Head of caudate nucleus (tissue), 42 donors: ENCODE measurements at regions not wholly inside any gene's neighbourhood (a gene's known extent, or its start where the extent isn't known, plus 50 kb on each side); places are given as distances from the start of the nearest gene placed in this dataset.
A peak's percentile ranks its signal among the peaks of the same experiment; 100 is the strongest.
"Not testable (repeated sequence)": the region's sequence is repeated elsewhere in the genome, so short reads cannot be mapped to it uniquely, and the experiment has no call there.

Source experiments
- DNase-seq, 42 donors: peaks; one replicate each; pipeline versions ENCODE4 v3.0.0 to v3.0.0-alpha.2; 2020 to 2021; ENCODE audit warnings: mixed read lengths in 7 of 42
- intact Hi-C: fragments of 100-400 bp; cut with DNase I; formaldehyde crosslinking; loops from one replicate; pipeline ENCODE4 v1.15.0; 2022

DNA sequence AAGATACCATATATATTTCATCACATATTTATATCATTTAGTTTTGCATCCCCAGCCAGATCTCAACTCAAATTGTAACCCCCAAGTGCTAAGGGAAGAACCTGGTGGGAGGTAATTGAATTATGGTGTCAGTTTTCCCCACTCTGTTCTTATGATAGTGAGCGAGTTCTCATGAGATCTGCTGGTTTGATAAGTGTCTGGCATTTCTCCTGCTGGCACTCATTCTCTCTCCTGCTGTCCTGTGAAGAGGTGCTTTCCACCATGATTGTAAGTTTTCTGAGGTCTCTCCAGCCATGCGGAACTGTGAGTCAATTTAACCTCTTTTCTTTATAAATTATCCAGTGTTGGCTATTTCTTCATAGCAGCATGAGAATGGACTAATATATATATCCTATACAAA, 462.5 kb upstream of the SLITRK5 start:
- DNase-seq: no peak
- intact Hi-C loops: no loop called here

- intact Hi-C loops: no loop called here
- no peak for DNase-seq
Observed at GRCh38 chr13:87234981-87235380, 436.2 kb upstream of the SLITRK5 start.

DNA sequence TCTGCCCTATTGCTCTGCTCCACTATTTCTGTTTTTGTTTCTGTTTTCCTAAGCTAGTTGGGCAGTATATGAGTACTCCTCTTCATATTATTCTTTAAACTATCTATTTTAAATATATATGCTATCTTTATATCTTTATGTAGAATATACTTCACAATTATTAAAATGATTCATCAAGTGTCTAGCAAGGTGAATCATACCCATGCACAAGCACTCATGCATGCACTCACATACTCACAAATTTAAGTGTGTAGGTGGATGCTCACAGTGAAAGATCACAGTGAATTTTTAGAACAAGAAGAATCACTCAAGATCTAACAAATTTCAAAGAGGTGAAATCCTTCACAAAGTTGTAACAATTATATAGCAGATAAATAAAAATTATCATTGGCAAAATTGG, 435.6 kb upstream of the SLITRK5 start:
- DNase-seq: peak in 3 of 42 donors; percentile 18 to 46 (median 43)
- intact Hi-C loops: no loop called here

DNA sequence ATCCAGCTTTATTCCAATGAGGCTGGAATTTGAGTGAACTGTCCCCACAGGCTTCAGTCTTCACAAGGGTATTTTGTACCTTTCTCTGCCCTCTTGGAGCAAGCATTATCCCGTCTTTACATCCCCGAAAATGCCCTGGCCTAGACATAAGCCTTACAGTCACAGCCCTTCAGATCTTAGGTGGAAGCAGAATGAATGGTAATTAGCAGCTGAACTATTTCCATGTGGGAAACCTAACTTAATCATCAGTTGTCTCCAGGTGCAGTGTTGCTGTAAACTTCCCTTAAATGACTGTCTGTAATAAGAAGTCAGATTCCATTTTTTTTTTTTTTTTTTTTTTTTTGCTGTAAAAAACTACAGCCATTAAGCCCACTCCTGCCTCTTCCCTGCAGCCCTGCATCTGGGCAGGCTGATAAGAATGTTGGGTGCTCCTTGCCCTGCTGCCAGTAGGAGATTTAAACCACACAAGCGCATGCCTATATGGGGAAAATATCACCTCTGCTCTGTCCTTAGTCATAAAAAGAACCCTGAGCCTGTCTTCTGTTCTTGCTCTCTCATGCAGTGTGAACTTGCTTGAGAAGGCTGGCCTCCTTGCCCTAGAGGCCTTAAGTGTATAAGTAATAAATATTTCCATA, 426.8 kb upstream of the SLITRK5 start:
- intact Hi-C loops: no loop called here
- DNase-seq: no peak

DNA sequence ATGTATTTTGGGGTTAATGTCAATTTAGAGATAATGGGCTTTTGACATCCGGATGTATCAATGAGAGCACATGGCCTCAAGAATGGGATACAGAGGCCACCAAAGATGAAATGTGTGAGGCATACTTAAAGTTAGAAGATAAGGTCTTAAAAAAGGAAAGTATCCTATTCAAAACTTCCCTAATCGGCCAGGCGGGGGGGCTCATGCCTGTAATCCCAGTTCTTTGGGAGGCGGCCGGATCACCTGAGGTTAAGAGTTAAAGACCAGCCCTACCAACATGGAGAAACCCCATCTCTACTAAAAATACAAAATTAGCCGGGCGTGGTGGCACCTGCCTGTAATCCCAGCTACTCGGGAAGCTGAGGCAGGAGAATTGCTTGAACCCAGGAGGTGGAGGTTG, 421.3 kb upstream of the SLITRK5 start:
- intact Hi-C loops, DNase-seq: not testable (repeated sequence)

GRCh38 chr13:87255394-87255793, 415.8 kb upstream of the SLITRK5 start:
- intact Hi-C loops: no loop called here
- DNase-seq: no peak

GRCh38 chr13:87259479-87260083, 411.6 kb upstream of the SLITRK5 start:
- intact Hi-C loops: loop anchor here (10.0 kb wide), 1 partner anchor 405 kb away; no protein-coding TSS in a partner anchor
- DNase-seq: peak in 10 of 42 donors; percentile 2 to 52 (median 20)

DNA sequence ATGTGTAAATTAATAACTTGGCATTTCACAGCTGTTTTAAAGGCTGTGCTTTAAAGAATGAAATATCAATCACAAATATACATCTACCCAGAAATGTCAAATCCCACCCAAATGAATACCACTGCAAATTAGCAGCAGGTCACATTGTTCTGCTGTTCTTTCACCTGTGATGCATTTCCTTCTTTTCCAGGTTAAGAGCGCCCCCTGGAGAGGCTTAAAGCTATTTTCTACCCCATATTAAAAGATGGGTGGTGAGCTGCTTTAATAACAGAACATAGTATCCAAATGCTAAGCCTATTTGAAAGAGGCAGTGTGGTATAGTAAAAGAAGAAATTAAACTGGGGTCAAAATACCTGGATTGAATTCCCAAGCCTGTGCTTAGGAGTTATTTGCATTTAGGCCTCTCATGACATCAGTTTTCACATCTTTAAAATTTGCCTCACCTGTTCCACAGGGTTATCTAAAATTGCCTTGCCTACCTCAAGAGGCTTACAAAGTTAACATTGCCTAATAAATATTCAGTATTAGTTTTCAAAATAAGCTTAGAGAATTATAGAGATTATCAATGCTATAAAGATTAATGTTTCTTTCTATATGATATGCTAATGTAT, 396.9 kb upstream of the SLITRK5 start:
- peak in 25 of 42 donors; percentile 14 to 79 (median 55) for DNase-seq
- intact Hi-C loops: no loop called here

- intact Hi-C loops: no loop called here
- no peak for DNase-seq
Observed at GRCh38 chr13:87280139-87280538, 391.0 kb upstream of the SLITRK5 start.

GRCh38 chr13:87287721-87288120, 383.4 kb upstream of the SLITRK5 start:
- intact Hi-C loops: no loop called here

DNA sequence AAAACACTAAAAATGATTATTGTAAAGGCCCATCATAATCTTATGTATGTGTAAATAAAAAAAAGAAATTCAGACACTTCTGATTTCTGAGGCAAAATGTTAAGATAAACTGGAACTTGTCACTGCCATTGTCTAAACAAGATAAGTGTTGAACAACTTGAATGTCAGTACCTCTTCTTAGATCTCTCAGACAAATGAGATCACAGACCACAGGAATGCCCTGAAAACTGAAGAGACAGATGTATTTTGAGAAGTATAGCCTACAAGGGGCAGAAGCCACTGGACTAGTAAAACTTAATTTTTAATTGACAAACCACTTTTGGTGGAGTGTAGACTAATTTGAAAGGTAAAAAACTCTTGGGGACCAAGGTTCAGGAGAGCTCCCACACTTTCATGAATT, 375.5 kb upstream of the SLITRK5 start:
- intact Hi-C loops: no loop called here
- DNase-seq: no peak

More at GRCh38 chr13:87287721-87288120, 383.4 kb upstream of the SLITRK5 start:
- no peak for DNase-seq

GRCh38 chr13:87302034-87302433, 369.1 kb upstream of the SLITRK5 start:
- intact Hi-C loops: no loop called here
- DNase-seq: no peak

- DNase-seq: no peak
- intact Hi-C loops: no loop called here
Observed at GRCh38 chr13:87302931-87303330, 368.2 kb upstream of the SLITRK5 start.

DNA sequence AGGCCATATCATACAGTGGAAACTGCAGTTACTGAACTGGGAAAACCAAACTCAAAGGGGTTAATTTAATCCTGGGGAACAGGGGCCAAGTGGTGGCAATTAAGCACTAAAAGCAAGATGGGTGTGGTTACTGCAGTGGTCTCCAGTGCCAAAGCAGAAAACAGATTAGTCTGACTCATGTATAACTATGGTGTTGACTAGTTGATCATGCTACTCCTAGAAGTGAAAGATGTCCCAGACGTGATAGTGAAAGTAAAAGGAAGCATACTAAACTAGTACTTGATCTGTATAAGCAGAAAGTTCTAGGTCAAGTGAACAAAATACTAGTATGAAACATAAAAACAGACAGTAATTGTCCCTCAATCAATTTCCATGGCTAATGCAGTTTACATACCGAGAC, 360.0 kb upstream of the SLITRK5 start:
- intact Hi-C loops: no loop called here
- DNase-seq: no peak

GRCh38 chr13:87314822-87315221, 356.3 kb upstream of the SLITRK5 start:
- DNase-seq: no peak
- intact Hi-C loops: no loop called here

- intact Hi-C loops: no loop called here
Observed at GRCh38 chr13:87322386-87322785, 348.8 kb upstream of the SLITRK5 start.

DNA sequence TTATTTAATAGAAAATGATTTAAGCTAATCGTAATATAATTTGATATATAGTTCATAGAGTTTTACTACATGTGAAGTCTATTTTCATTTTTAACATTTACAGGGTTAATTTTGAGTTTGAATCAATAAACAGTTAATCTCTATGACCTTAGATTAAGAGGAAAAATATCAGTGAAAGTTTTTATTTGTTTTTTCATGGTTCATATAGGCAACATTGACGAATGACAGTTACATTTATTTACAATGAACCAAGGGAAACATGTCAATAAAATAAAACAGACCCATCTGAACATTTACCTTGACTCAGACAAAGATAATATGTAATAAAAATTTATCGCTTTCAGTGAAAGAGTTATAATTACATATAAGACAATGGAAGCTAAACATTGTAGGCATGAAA, 346.6 kb upstream of the SLITRK5 start:
- DNase-seq: no peak
- intact Hi-C loops: no loop called here

More at GRCh38 chr13:87322386-87322785, 348.8 kb upstream of the SLITRK5 start:
- no peak for DNase-seq

- DNase-seq: peak in 2 of 42 donors; percentile 1 to 18
- intact Hi-C loops: no loop called here
Observed at GRCh38 chr13:87331178-87331577, 340.0 kb upstream of the SLITRK5 start.

GRCh38 chr13:87333599-87333998, 337.6 kb upstream of the SLITRK5 start:
- intact Hi-C loops: no loop called here
- DNase-seq: no peak

- intact Hi-C loops: no loop called here
- no peak for DNase-seq
Observed at GRCh38 chr13:87334176-87334575, 337.0 kb upstream of the SLITRK5 start.
